ENCODE measurements at regions not wholly inside any gene's neighbourhood (a gene's known extent, or its start where the extent isn't known, plus 50 kb on each side); places are given as distances from the start of the nearest gene placed in this dataset.

- Mint-ChIP-seq H3K4me1 (no peaks in the 10 kb centered on the region), H3K4me3 (no peak overlapping the region), H3K27ac (no peak overlapping the region), H3K9me3 (peaks cover 45% of the 10 kb centered on the region), H3K27me3 (ENCODE audit: low read depth) (peaks cover 2% of the 10 kb centered on the region; the same call in 1 of the 2 replicates), H3K36me3 (peaks cover 8% of the 10 kb centered on the region)
- DNase-seq (ENCODE audit: low spot score) (no peak), ATAC-seq (no peak)
- TF ChIP-seq ETV6 (CRISPR knock-in tag; IDR thresholded peaks at IDR 0.05): no peak
- TF ChIP-seq ZNF423 (CRISPR knock-in tag; IDR thresholded peaks at IDR 0.05): no peak
- no peak for TF ChIP-seq TEAD4 (CRISPR knock-in tag; IDR thresholded peaks at IDR 0.05)
- no peak for TF ChIP-seq PRDM15 (CRISPR knock-in tag; IDR thresholded peaks at IDR 0.05)
- no peak for TF ChIP-seq GABPB1 (CRISPR knock-in tag; IDR thresholded peaks at IDR 0.05)
- TF ChIP-seq NFYB (CRISPR knock-in tag; conservative IDR thresholded peaks at IDR 0.05; ENCODE audit: low read depth): no peak
- no peak for TF ChIP-seq CREM (CRISPR knock-in tag; IDR thresholded peaks at IDR 0.05)
- ChIA-PET CTCF (no interaction called here), POLR2A (no interaction called here)
These were observed 697.8 kb upstream of the HS3ST1 start for GRCh38 chr4:12126474-12126873.

GRCh38 chr4:12124138-12124537, 695.4 kb upstream of the HS3ST1 start:
- Mint-ChIP-seq H3K4me3 (no peak overlapping the region), H3K9me3 (peaks cover 51% of the 10 kb centered on the region), H3K27ac (no peak overlapping the region), H3K36me3 (peaks cover 21% of the 10 kb centered on the region), H3K27me3 (ENCODE audit: low read depth) (peaks cover 2% of the 10 kb centered on the region; the same call in 1 of the 2 replicates), H3K4me1 (no peaks in the 10 kb centered on the region)
- no peak for TF ChIP-seq NR1H2 (CRISPR knock-in tag; IDR thresholded peaks at IDR 0.05)
- TF ChIP-seq PRRX2 (CRISPR knock-in tag; IDR thresholded peaks at IDR 0.05): no peak
- TF ChIP-seq JUN (CRISPR knock-in tag; IDR thresholded peaks at IDR 0.05): no peak
- no peak for TF ChIP-seq ZNF121 (CRISPR knock-in tag; IDR thresholded peaks at IDR 0.05)
- no peak for TF ChIP-seq KAT7 (CRISPR knock-in tag; IDR thresholded peaks at IDR 0.05; ENCODE audit: borderline replicate concordance)
- no peak for TF ChIP-seq ZBTB21 (CRISPR knock-in tag; IDR thresholded peaks at IDR 0.05; ENCODE audit: borderline replicate concordance)
- TF ChIP-seq E2F5 (CRISPR knock-in tag; IDR thresholded peaks at IDR 0.05): no peak
- no peak for TF ChIP-seq MXD4 (CRISPR knock-in tag; IDR thresholded peaks at IDR 0.05; ENCODE audit: borderline replicate concordance)
- TF ChIP-seq IRF1 (CRISPR knock-in tag; IDR thresholded peaks at IDR 0.05): no peak
- TF ChIP-seq TEAD1 (CRISPR knock-in tag; IDR thresholded peaks at IDR 0.05): no peak
- TF ChIP-seq HMGXB4 (CRISPR knock-in tag; IDR thresholded peaks at IDR 0.05): no peak
- no peak for TF ChIP-seq ZNF532 (CRISPR knock-in tag; IDR thresholded peaks at IDR 0.05; ENCODE audit: borderline replicate concordance)
- POLR2A ChIA-PET: no interaction called here
- ATAC-seq (no peak), DNase-seq (ENCODE audit: low spot score) (no peak)
- CTCF ChIA-PET: no interaction called here
